Right cardiac atrium (tissue), 5 donors: ENCODE measurements at regions not wholly inside any gene's neighbourhood (a gene's known extent, or its start where the extent isn't known, plus 50 kb on each side); places are given as distances from the start of the nearest gene placed in this dataset.
A peak's percentile ranks its signal among the peaks of the same experiment; 100 is the strongest.

ENCODE experiments used
- ATAC-seq, 2 donors: fragments of 200-7000 bp; cut with Tn5 transposase; one replicate each; pipeline versions ENCODE4 v1.8.0 to v1.9.1; 2020; ENCODE audit warnings: moderate library complexity in 2 of 2, mild to moderate bottlenecking in 1 of 2
- DNase-seq, 3 donors: peaks; one replicate each; pipeline ENCODE4 v3.0.0-alpha.2; 2020
- H3K27ac ChIP-seq: one replicate; pipeline ENCODE4 v1.5.1; 2013; ENCODE audit warnings: mild to moderate bottlenecking, low read length, control low read depth, moderate library complexity
- H3K27me3 ChIP-seq: one replicate; pipeline ENCODE4 v1.6.1; 2013; ENCODE audit not compliant: control insufficient read depth, insufficient read depth
- H3K4me1 ChIP-seq: one replicate; pipeline ENCODE4 v1.6.1; 2013; ENCODE audit warnings: low read length; ENCODE audit not compliant: control insufficient read depth, insufficient read depth
- H3K4me3 ChIP-seq: one replicate; pipeline ENCODE4 v1.5.1; 2013; ENCODE audit warnings: low read length, control low read depth
- H3K9me3 ChIP-seq: one replicate; pipeline ENCODE4 v1.6.1; 2013; ENCODE audit warnings: low read length; ENCODE audit not compliant: control insufficient read depth
- WGBS: extraction: QIAGEN DNeasy Blood & Tissue Kit; methylation state at CpG from one replicate; pipeline ENCODE4 v1.1.7; 2013; 5-methylcytosine and 5-hydroxymethylcytosine counted together
- intact Hi-C, 4 donors: fragments of 100-400 bp; cut with DNase I; formaldehyde crosslinking; loops; one replicate each; pipeline versions ENCODE4 v1.11.0 to v1.14.0; 2022 to 2023
- donor health status: healthy with polysubstance abuse.
- donor health status: DM: no; HTN: yes; CAD: no.
- donor health status: DM: no; HTN: no; CAD: no.
- donor health status: DM: no; HTN: yes; CAD: no; lungs with severe emphysema.
- donor health status: DM: yes; HTN: yes; CAD: no.

- peak; percentile 73 to 81 for ATAC-seq
- Histone ChIP-seq H3K27me3 (no peaks in the 10 kb centered on the region), H3K27ac (no peak overlapping the region), H3K9me3 (no peaks in the 10 kb centered on the region), H3K4me1 (no peaks in the 10 kb centered on the region), H3K4me3 (no peak overlapping the region)
- WGBS, result 34% methylated on average over 1 of the region's 1 CpG
- intact Hi-C loops, result no loop called here
- DNase-seq, result peak; percentile 30 to 58 (median 31)
Measured at GRCh38 chr3:73773233-73773632, 148.5 kb upstream of the PDZRN3 start.

- intact Hi-C loops, result no loop called here
- no peaks in the 10 kb centered on the region for H3K4me1 ChIP-seq
- no peaks in the 10 kb centered on the region for H3K9me3 ChIP-seq
- no peak overlapping the region for H3K27ac ChIP-seq
- H3K4me3 ChIP-seq, result no peak overlapping the region
- ATAC-seq, result no peak
- no peaks in the 10 kb centered on the region for H3K27me3 ChIP-seq
- no peak for DNase-seq
- 71% methylated on average over 3 of the region's 3 CpGs for WGBS
Measured at GRCh38 chr3:73772076-73772886, 147.5 kb upstream of the PDZRN3 start.

- Histone ChIP-seq H3K9me3 (no peaks in the 10 kb centered on the region), H3K4me3 (no peak overlapping the region), H3K27me3 (no peaks in the 10 kb centered on the region), H3K27ac (no peak overlapping the region), H3K4me1 (no peaks in the 10 kb centered on the region)
- no peak for DNase-seq
- no peak for ATAC-seq
- 63% methylated on average over 5 of the region's 5 CpGs for WGBS
- intact Hi-C loops, result loop anchor here in 1 of 4 donors (10.0 kb wide), 1 partner anchor 144 kb away; the partner anchor contains the start of gene PDZRN3
Measured at GRCh38 chr3:73768524-73769308, 144.0 kb upstream of the PDZRN3 start.

GRCh38 chr3:73766599-73767381 lies 142.0 kb upstream of the PDZRN3 start:
- peak overlapping the region; percentile 77 for H3K27ac ChIP-seq
- 37% methylated on average over 7 of the region's 7 CpGs for WGBS
- peak; percentile 77 to 79 for ATAC-seq
- no peak overlapping the region for H3K4me3 ChIP-seq
- no peaks in the 10 kb centered on the region for H3K4me1 ChIP-seq
- intact Hi-C loops, result loop anchor here in 1 of 4 donors (10.0 kb wide), 1 partner anchor 142 kb away; the partner anchor contains the start of gene PDZRN3
- H3K27me3 ChIP-seq, result no peaks in the 10 kb centered on the region
- peak in 1 of 3 donors; percentile 25 for DNase-seq
- no peaks in the 10 kb centered on the region for H3K9me3 ChIP-seq

GRCh38 chr3:73765878-73766545 lies 141.3 kb upstream of the PDZRN3 start:
- no peak overlapping the region for H3K4me3 ChIP-seq
- WGBS, result 58% methylated on average over 5 of the region's 5 CpGs
- no peak for DNase-seq
- intact Hi-C loops, result loop anchor here in 1 of 4 donors (10.0 kb wide), 1 partner anchor 141 kb away; the partner anchor contains the start of gene PDZRN3
- H3K4me1 ChIP-seq, result no peaks in the 10 kb centered on the region
- H3K27ac ChIP-seq, result peak overlapping the region; percentile 67
- peak; percentile 44 to 53 for ATAC-seq
- no peaks in the 10 kb centered on the region for H3K9me3 ChIP-seq
- H3K27me3 ChIP-seq, result no peaks in the 10 kb centered on the region

- ATAC-seq, result no peak
- intact Hi-C loops, result loop anchor here in 1 of 4 donors (10.0 kb wide), 1 partner anchor 138 kb away; the partner anchor contains the start of gene PDZRN3
- 93% methylated on average over 5 of the region's 5 CpGs for WGBS
Measured at GRCh38 chr3:73762855-73763254, 138.1 kb upstream of the PDZRN3 start.

GRCh38 chr3:73759297-73759711 lies 134.6 kb upstream of the PDZRN3 start:
- H3K4me1 ChIP-seq, result no peaks in the 10 kb centered on the region
- no peaks in the 10 kb centered on the region for H3K9me3 ChIP-seq
- DNase-seq, result no peak
- no peak overlapping the region for H3K27ac ChIP-seq
- 45% methylated on average over 3 of the region's 3 CpGs for WGBS
- intact Hi-C loops, result no loop called here
- no peak overlapping the region for H3K4me3 ChIP-seq
- ATAC-seq, result peak in 1 of 2 donors; percentile 41
- H3K27me3 ChIP-seq, result no peaks in the 10 kb centered on the region

More at GRCh38 chr3:73762855-73763254, 138.1 kb upstream of the PDZRN3 start:
- Histone ChIP-seq H3K4me1 (no peaks in the 10 kb centered on the region), H3K27me3 (no peaks in the 10 kb centered on the region), H3K9me3 (no peaks in the 10 kb centered on the region), H3K4me3 (no peak overlapping the region), H3K27ac (no peak overlapping the region)
- DNase-seq, result no peak

GRCh38 chr3:73757536-73757935 lies 132.8 kb upstream of the PDZRN3 start:
- WGBS, result 91% methylated on average over 3 of the region's 3 CpGs
- intact Hi-C loops, result no loop called here

GRCh38 chr3:73753985-73754384 lies 129.2 kb upstream of the PDZRN3 start:
- no peak for ATAC-seq
- no peaks in the 10 kb centered on the region for H3K9me3 ChIP-seq

More at GRCh38 chr3:73757536-73757935, 132.8 kb upstream of the PDZRN3 start:
- Histone ChIP-seq H3K27ac (no peak overlapping the region), H3K4me1 (no peaks in the 10 kb centered on the region), H3K27me3 (no peaks in the 10 kb centered on the region), H3K9me3 (no peaks in the 10 kb centered on the region), H3K4me3 (no peak overlapping the region)
- DNase-seq (no peak), ATAC-seq (no peak)

GRCh38 chr3:73752338-73752737 lies 127.6 kb upstream of the PDZRN3 start:
- H3K9me3 ChIP-seq, result no peaks in the 10 kb centered on the region
- no peak for DNase-seq
- 61% methylated on average over 5 of the region's 5 CpGs for WGBS
- H3K27me3 ChIP-seq, result no peaks in the 10 kb centered on the region
- no peaks in the 10 kb centered on the region for H3K4me1 ChIP-seq
- no peak overlapping the region for H3K4me3 ChIP-seq
- no peak overlapping the region for H3K27ac ChIP-seq
- ATAC-seq, result no peak
- intact Hi-C loops, result no loop called here

More at GRCh38 chr3:73753985-73754384, 129.2 kb upstream of the PDZRN3 start:
- H3K27me3 ChIP-seq, result no peaks in the 10 kb centered on the region
- WGBS, result 77% methylated on average over 6 of the region's 6 CpGs
- no peak for DNase-seq
- H3K4me3 ChIP-seq, result no peak overlapping the region
- no peaks in the 10 kb centered on the region for H3K4me1 ChIP-seq
- no peak overlapping the region for H3K27ac ChIP-seq
- intact Hi-C loops, result no loop called here
